Keratinocyte (primary cell): ENCODE measurements at regions not wholly inside any gene's neighbourhood (a gene's known extent, or its start where the extent isn't known, plus 50 kb on each side); places are given as distances from the start of the nearest gene placed in this dataset.

Experiments
- DNase-seq: peaks from one replicate; pipeline ENCODE4 v3.0.0-alpha.2; 2011; ENCODE audit warnings: low read depth, missing footprints, low spot score
- FAIRE-seq: peaks from 2 replicates; lab custom pipeline; 2011; peaks lifted over from hg19 to GRCh38; lab: Jason Lieb, UNC
- H2AFZ ChIP-seq: 2 replicates; pipeline ENCODE4 v1.6.0; 2012; ENCODE audit warnings: low read length, control low read depth, inconsistent platforms; ENCODE audit not compliant: control insufficient read depth
- H3K27ac ChIP-seq: 2 replicates; pipeline ENCODE4 v1.5.1; 2011; ENCODE audit warnings: low read length; ENCODE audit not compliant: control insufficient read depth, insufficient read depth
- H3K27me3 ChIP-seq: 3 replicates; pipeline ENCODE4 v1.6.0; 2011; ENCODE audit warnings: low read length; ENCODE audit not compliant: control insufficient read depth, insufficient read depth; ENCODE audit errors: extremely low read depth
- H3K36me3 ChIP-seq, 2 experiments: 2 replicates in 1 of 2; 3 replicates in 1 of 2; pipeline ENCODE4 v1.5.1; 2011; ENCODE audit warnings: low read length in 2 of 2, mild to moderate bottlenecking in 1 of 2; ENCODE audit not compliant: control insufficient read depth in 2 of 2, insufficient read depth in 2 of 2; ENCODE audit errors: extremely low read depth in 1 of 2
- H3K4me1 ChIP-seq: 3 replicates; pipeline ENCODE4 v1.5.1; 2011; ENCODE audit warnings: low read length; ENCODE audit not compliant: control insufficient read depth, insufficient read depth; ENCODE audit errors: extremely low read depth
- H3K4me2 ChIP-seq: 3 replicates; pipeline ENCODE4 v1.6.0; 2011; ENCODE audit warnings: low read depth, low read length; ENCODE audit not compliant: control insufficient read depth, insufficient read depth; ENCODE audit errors: extremely low read depth
- H3K4me3 ChIP-seq, 3 experiments: fragments of 200-600 bp in 1 of 3; sonication (generic) in 1 of 3; 2 replicates in 2 of 3; 3 replicates in 1 of 3; pipeline ENCODE4 v1.5.1; 2011 to 2016; ENCODE audit warnings: low read length in 3 of 3, mild to moderate bottlenecking in 3 of 3, control low read depth in 2 of 3, inconsistent platforms in 1 of 3, low read depth in 1 of 3, mixed read lengths in 1 of 3, mixed run types in 1 of 3, moderate library complexity in 1 of 3; ENCODE audit not compliant: control insufficient read depth in 2 of 3, insufficient read depth in 2 of 3; ENCODE audit errors: extremely low read depth in 1 of 3
- H3K79me2 ChIP-seq: 2 replicates; pipeline ENCODE4 v1.6.0; 2012; ENCODE audit warnings: low read length; ENCODE audit not compliant: control insufficient read depth, insufficient read depth
- H3K9ac ChIP-seq: 3 replicates; pipeline ENCODE4 v1.6.0; 2011; ENCODE audit warnings: low read length; ENCODE audit not compliant: control insufficient read depth, insufficient read depth; ENCODE audit errors: extremely low read depth
- H3K9me1 ChIP-seq: 3 replicates; pipeline ENCODE4 v1.6.0; 2011; ENCODE audit warnings: low read length; ENCODE audit not compliant: control insufficient read depth, insufficient read depth; ENCODE audit errors: extremely low read depth
- H3K9me3 ChIP-seq: 2 replicates; pipeline ENCODE4 v1.5.1; 2012; ENCODE audit warnings: low read depth, low read length; ENCODE audit not compliant: control insufficient read depth
- H4K20me1 ChIP-seq: 3 replicates; pipeline ENCODE4 v1.6.0; 2011; ENCODE audit warnings: low read length; ENCODE audit not compliant: control insufficient read depth, insufficient read depth; ENCODE audit errors: extremely low read depth
- EZH2 ChIP-seq: IDR thresholded peaks from one replicate; pipeline ENCODE4 v1.6.1; 2012; ENCODE audit warnings: inconsistent platforms, mild to moderate bottlenecking, low read length, moderate library complexity
- dilution Hi-C: fragments of 300-500 bp; cut with MboI; formaldehyde crosslinking; loops from one replicate; pipeline ENCODE4 v1.7.0; 2020; ENCODE audit warnings: low sequenced_read_pairs; ENCODE audit not compliant: extremely low pct_ligation_motif_present
- TF ChIP-seq, protein P1 (sequence below), 3 experiments: IDR thresholded peaks in 1 of 3; conservative IDR thresholded peaks in 1 of 3; optimal IDR thresholded peaks in 1 of 3; 2 replicates in 2 of 3; 3 replicates in 1 of 3; pipeline versions ENCODE3 to v1.5.1; 2011; ENCODE audit warnings: low read length in 3 of 3, mild to moderate bottlenecking in 3 of 3, moderate library complexity in 2 of 3, control low read depth in 1 of 3, inconsistent platforms in 1 of 3; ENCODE audit not compliant: insufficient read depth in 2 of 3; ENCODE audit errors: extremely low read depth in 1 of 3

DNA sequence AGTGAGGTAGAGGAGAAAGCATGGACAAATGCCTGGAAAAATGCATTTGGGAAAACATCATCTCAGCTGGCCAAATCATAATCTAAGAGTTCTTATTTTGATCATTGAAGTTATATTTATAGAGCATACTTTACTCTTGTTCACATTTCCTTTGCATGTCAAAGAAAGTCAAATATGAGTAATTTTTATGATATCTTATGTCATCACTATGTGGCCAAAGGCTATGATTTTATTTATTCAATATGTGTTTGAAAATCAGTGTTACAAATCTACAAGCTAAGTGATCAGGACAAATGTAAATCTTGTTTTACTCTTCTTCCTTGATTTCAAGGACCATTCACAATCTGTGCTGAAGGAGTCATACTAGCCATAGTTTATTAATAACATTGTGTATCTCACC is 237.2 kb upstream of the DPH6 start:
- H3K9me3 ChIP-seq = no peaks in the 10 kb centered on the region
- DNase-seq (no peak), FAIRE-seq (no peak)
- H3K4me2 ChIP-seq = no peak overlapping the region
- H3K4me3 ChIP-seq = no peak overlapping the region
- H3K9ac ChIP-seq = no peak overlapping the region
- TF ChIP-seq, protein P1, sequence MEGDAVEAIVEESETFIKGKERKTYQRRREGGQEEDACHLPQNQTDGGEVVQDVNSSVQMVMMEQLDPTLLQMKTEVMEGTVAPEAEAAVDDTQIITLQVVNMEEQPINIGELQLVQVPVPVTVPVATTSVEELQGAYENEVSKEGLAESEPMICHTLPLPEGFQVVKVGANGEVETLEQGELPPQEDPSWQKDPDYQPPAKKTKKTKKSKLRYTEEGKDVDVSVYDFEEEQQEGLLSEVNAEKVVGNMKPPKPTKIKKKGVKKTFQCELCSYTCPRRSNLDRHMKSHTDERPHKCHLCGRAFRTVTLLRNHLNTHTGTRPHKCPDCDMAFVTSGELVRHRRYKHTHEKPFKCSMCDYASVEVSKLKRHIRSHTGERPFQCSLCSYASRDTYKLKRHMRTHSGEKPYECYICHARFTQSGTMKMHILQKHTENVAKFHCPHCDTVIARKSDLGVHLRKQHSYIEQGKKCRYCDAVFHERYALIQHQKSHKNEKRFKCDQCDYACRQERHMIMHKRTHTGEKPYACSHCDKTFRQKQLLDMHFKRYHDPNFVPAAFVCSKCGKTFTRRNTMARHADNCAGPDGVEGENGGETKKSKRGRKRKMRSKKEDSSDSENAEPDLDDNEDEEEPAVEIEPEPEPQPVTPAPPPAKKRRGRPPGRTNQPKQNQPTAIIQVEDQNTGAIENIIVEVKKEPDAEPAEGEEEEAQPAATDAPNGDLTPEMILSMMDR (optimal IDR thresholded peaks at IDR 0.05 in 1 of 3, IDR thresholded peaks at IDR 0.05 in 1 of 3, conservative IDR thresholded peaks at IDR 0.05 in 1 of 3; ENCODE audit: extremely low read depth in 1 of 3, insufficient read depth in 2 of 3, low read length in 3 of 3) = no peak
- TF ChIP-seq EZH2 = no peak
- H3K4me1 ChIP-seq = no peaks in the 10 kb centered on the region
- dilution Hi-C loops = no loop called here
- no peaks in the 10 kb centered on the region for H3K9me1 ChIP-seq
- H3K36me3 ChIP-seq = no peaks in the 10 kb centered on the region
- no peak overlapping the region for H2AFZ ChIP-seq
- no peaks in the 10 kb centered on the region for H4K20me1 ChIP-seq
- H3K79me2 ChIP-seq = no peaks in the 10 kb centered on the region
- no peaks in the 10 kb centered on the region for H3K27me3 ChIP-seq
- no peak overlapping the region for H3K27ac ChIP-seq

DNA sequence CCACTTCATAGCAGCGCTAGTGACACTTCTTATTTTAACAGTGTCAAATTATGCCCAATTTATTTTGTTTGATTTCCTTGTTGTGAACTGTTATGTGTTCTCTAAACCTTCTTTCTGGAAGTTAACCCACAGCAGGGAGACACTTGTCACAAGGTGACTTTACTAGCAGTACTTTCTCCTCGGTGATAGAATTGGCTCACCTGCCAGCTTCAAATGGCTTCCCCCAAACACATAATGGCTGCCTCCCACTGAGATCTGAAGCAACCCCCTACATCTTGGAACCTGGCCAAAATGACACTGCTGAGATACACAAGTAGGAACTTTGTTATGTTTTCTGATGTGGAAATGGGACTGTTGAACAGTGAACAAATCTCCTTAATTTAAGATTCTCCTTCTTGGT is 238.8 kb upstream of the DPH6 start:
- H3K9me3 ChIP-seq = no peaks in the 10 kb centered on the region
- H3K4me2 ChIP-seq = no peak overlapping the region
- H2AFZ ChIP-seq = no peak overlapping the region
- H3K9me1 ChIP-seq = no peaks in the 10 kb centered on the region
- H3K4me3 ChIP-seq = no peak overlapping the region
- dilution Hi-C loops = no loop called here
- H3K27me3 ChIP-seq = no peaks in the 10 kb centered on the region
- H4K20me1 ChIP-seq = no peaks in the 10 kb centered on the region
- H3K4me1 ChIP-seq = no peaks in the 10 kb centered on the region
- no peak overlapping the region for H3K9ac ChIP-seq
- FAIRE-seq (no peak), DNase-seq (no peak)
- H3K79me2 ChIP-seq = no peaks in the 10 kb centered on the region
- TF ChIP-seq EZH2 = no peak
- H3K36me3 ChIP-seq = no peaks in the 10 kb centered on the region
- no peak overlapping the region for H3K27ac ChIP-seq

DNA sequence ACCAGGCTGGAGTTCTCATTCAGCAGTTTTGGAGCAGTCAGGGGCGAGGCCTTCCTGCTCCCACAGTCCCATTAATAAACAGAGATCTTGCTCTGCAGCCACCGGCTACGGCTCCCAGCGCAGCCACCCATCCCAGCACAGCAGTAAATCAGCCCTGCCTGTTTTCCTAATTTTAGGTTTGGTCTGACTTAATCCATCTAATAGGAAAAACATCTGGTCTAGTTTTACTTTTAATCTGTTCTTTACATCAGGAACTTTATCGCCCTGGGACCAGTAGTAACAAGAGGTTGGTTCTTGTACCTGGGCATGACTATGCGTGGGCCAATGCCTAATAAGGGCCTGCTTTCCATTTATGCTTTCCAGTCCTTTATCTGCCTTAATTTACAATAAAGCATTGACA is 264.0 kb upstream of the DPH6 start:
- TF ChIP-seq EZH2 = no peak
- TF ChIP-seq, protein P1 (optimal IDR thresholded peaks at IDR 0.05 in 1 of 3, IDR thresholded peaks at IDR 0.05 in 1 of 3, conservative IDR thresholded peaks at IDR 0.05 in 1 of 3; ENCODE audit: extremely low read depth in 1 of 3, insufficient read depth in 2 of 3, low read length in 3 of 3) = no peak

More for the DNA sequence above, 264.0 kb upstream of the DPH6 start:
- Histone ChIP-seq H3K9me1 (no peaks in the 10 kb centered on the region), H2AFZ (no peak overlapping the region), H3K79me2 (no peaks in the 10 kb centered on the region), H4K20me1 (no peaks in the 10 kb centered on the region), H3K4me3 (no peak overlapping the region), H3K36me3 (no peaks in the 10 kb centered on the region), H3K4me2 (no peak overlapping the region), H3K27me3 (no peaks in the 10 kb centered on the region), H3K9me3 (no peaks in the 10 kb centered on the region), H3K27ac (no peak overlapping the region), H3K4me1 (no peaks in the 10 kb centered on the region), H3K9ac (no peak overlapping the region)
- dilution Hi-C loops = no loop called here
- no peak for DNase-seq
- no peak for FAIRE-seq
